ENCODE measurements at regions not wholly inside any gene's neighbourhood (a gene's known extent, or its start where the extent isn't known, plus 50 kb on each side); places are given as distances from the start of the nearest gene placed in this dataset.

- TF ChIP-seq, protein P1, sequence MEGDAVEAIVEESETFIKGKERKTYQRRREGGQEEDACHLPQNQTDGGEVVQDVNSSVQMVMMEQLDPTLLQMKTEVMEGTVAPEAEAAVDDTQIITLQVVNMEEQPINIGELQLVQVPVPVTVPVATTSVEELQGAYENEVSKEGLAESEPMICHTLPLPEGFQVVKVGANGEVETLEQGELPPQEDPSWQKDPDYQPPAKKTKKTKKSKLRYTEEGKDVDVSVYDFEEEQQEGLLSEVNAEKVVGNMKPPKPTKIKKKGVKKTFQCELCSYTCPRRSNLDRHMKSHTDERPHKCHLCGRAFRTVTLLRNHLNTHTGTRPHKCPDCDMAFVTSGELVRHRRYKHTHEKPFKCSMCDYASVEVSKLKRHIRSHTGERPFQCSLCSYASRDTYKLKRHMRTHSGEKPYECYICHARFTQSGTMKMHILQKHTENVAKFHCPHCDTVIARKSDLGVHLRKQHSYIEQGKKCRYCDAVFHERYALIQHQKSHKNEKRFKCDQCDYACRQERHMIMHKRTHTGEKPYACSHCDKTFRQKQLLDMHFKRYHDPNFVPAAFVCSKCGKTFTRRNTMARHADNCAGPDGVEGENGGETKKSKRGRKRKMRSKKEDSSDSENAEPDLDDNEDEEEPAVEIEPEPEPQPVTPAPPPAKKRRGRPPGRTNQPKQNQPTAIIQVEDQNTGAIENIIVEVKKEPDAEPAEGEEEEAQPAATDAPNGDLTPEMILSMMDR (IDR thresholded peaks at IDR 0.05 in 4 of 5, conservative IDR thresholded peaks at IDR 0.05 in 1 of 5) = no peak
- TF ChIP-seq POLR2A (IDR thresholded peaks at IDR 0.05) = no peak
These were observed 85.0 kb upstream of the ANKH start for GRCh38 chr5:14956423-14957046.
